HUES48 (cell line): ENCODE measurements at regions not wholly inside any gene's neighbourhood (a gene's known extent, or its start where the extent isn't known, plus 50 kb on each side); places are given as distances from the start of the nearest gene placed in this dataset.
"Not testable (repeated sequence)": the region's sequence is repeated elsewhere in the genome, so short reads cannot be mapped to it uniquely, and the experiment has no call there.

Experiments
- H3K27ac ChIP-seq: one replicate; pipeline ENCODE4 v1.7.0; 2013; ENCODE audit warnings: low read depth, low read length, inconsistent platforms
- H3K27me3 ChIP-seq: 2 replicates; pipeline ENCODE4 v1.6.1; 2013; ENCODE audit warnings: mild to moderate bottlenecking, low read length; ENCODE audit not compliant: control insufficient read depth, insufficient read depth
- H3K36me3 ChIP-seq: 2 replicates; pipeline ENCODE4 v1.6.1; 2013; ENCODE audit warnings: low read length; ENCODE audit not compliant: control insufficient read depth, insufficient read depth
- H3K4me1 ChIP-seq: 2 replicates; pipeline ENCODE4 v1.6.1; 2013; ENCODE audit warnings: mild to moderate bottlenecking, low read length; ENCODE audit not compliant: control insufficient read depth, insufficient read depth
- H3K4me3 ChIP-seq: 2 replicates; pipeline ENCODE4 v1.5.1; 2013; ENCODE audit warnings: mild to moderate bottlenecking, low read depth, low read length
- H3K9ac ChIP-seq: 2 replicates; pipeline ENCODE4 v1.6.1; 2013; ENCODE audit warnings: mild to moderate bottlenecking, low read depth, low read length, moderate library complexity
- H3K9me3 ChIP-seq: 2 replicates; pipeline ENCODE4 v1.6.1; 2013; ENCODE audit warnings: low read length; ENCODE audit not compliant: control insufficient read depth, insufficient read depth

DNA sequence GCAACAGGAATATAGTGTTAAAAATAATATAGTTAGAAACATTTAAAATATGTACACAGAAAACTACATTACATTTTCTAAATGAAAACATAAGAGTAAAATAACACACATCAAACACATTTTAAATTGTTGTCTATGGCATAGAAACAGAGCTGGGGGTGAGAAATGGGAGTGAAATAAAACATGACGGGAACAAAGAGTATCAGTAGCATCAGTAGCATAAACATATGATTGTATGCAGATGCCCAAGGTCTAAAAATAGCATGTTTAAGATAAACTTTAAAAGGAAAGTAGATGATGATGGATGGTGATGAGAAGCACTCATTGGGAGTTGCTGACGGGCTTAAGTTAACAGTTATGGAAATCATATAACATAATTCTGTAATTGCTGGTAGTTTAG, 1221.7 kb upstream of the SPRY2 start:
- H3K27ac ChIP-seq, result no peak overlapping the region
- H3K27me3 ChIP-seq, result no peaks in the 10 kb centered on the region
- H3K9me3 ChIP-seq, result no peaks in the 10 kb centered on the region
- no peak overlapping the region for H3K9ac ChIP-seq
- H3K4me3 ChIP-seq, result no peak overlapping the region
- no peaks in the 10 kb centered on the region for H3K4me1 ChIP-seq
- H3K36me3 ChIP-seq, result no peaks in the 10 kb centered on the region

GRCh38 chr13:81551036-81551435, 1210.1 kb upstream of the SPRY2 start:
- no peaks in the 10 kb centered on the region for H3K4me1 ChIP-seq
- H3K36me3 ChIP-seq, result no peaks in the 10 kb centered on the region
- H3K9me3 ChIP-seq, result peaks cover 19% of the 10 kb centered on the region
- H3K9ac ChIP-seq, result no peak overlapping the region
- no peak overlapping the region for H3K27ac ChIP-seq
- no peak overlapping the region for H3K4me3 ChIP-seq
- H3K27me3 ChIP-seq, result no peaks in the 10 kb centered on the region

- not testable (repeated sequence) for H3K9ac ChIP-seq, H3K27ac ChIP-seq, H3K27me3 ChIP-seq, H3K36me3 ChIP-seq, H3K4me1 ChIP-seq, H3K4me3 ChIP-seq
- peaks cover 29% of the 10 kb centered on the region for H3K9me3 ChIP-seq
Observed at GRCh38 chr13:81546294-81546693, 1205.4 kb upstream of the SPRY2 start.

GRCh38 chr13:81540777-81541176, 1199.9 kb upstream of the SPRY2 start:
- Histone ChIP-seq H3K9me3 (peaks cover 8% of the 10 kb centered on the region; the same call in 1 of the 2 replicates), H3K27ac (no peak overlapping the region), H3K4me3 (no peak overlapping the region), H3K27me3 (no peaks in the 10 kb centered on the region), H3K4me1 (peaks cover 13% of the 10 kb centered on the region), H3K9ac (no peak overlapping the region), H3K36me3 (no peaks in the 10 kb centered on the region)

GRCh38 chr13:81539643-81540150, 1198.8 kb upstream of the SPRY2 start:
- H3K27ac ChIP-seq, result no peak overlapping the region
- H3K9ac ChIP-seq, result no peak overlapping the region
- no peaks in the 10 kb centered on the region for H3K27me3 ChIP-seq
- no peaks in the 10 kb centered on the region for H3K36me3 ChIP-seq
- H3K9me3 ChIP-seq, result 0 out of 2 replicates have a peak, but pooled peaks cover under 1% of the 10 kb centered on the region
- H3K4me3 ChIP-seq, result no peak overlapping the region
- peaks cover 13% of the 10 kb centered on the region for H3K4me1 ChIP-seq

- H3K4me3 ChIP-seq, result no peak overlapping the region
- no peak overlapping the region for H3K9ac ChIP-seq
- H3K4me1 ChIP-seq, result no peaks in the 10 kb centered on the region
- no peaks in the 10 kb centered on the region for H3K9me3 ChIP-seq
- no peaks in the 10 kb centered on the region for H3K36me3 ChIP-seq
- no peak overlapping the region for H3K27ac ChIP-seq
- H3K27me3 ChIP-seq, result no peaks in the 10 kb centered on the region
Observed at GRCh38 chr13:81498969-81499368, 1158.0 kb upstream of the SPRY2 start.

DNA sequence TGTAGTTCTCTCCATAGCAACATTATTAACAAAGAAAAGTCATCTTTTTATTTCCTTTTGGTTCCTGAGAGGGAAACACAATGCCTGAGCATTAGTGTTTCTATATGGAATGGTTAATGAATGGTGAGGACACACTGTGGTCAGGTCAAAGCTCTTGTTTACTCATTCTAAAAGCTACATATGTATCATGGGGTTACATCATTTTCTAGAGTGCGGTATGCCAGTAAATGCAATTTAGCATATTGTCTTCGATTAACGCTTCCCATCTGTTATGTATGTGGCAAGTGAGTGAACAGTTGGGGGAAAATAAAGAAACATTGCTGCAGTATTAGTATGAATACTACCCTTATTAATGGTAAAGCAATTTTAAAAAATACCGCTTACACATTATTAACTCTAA, 1152.2 kb upstream of the SPRY2 start:
- Histone ChIP-seq H3K9ac (no peak overlapping the region), H3K4me1 (no peaks in the 10 kb centered on the region), H3K9me3 (no peaks in the 10 kb centered on the region), H3K36me3 (no peaks in the 10 kb centered on the region), H3K27ac (no peak overlapping the region), H3K27me3 (no peaks in the 10 kb centered on the region), H3K4me3 (no peak overlapping the region)

DNA sequence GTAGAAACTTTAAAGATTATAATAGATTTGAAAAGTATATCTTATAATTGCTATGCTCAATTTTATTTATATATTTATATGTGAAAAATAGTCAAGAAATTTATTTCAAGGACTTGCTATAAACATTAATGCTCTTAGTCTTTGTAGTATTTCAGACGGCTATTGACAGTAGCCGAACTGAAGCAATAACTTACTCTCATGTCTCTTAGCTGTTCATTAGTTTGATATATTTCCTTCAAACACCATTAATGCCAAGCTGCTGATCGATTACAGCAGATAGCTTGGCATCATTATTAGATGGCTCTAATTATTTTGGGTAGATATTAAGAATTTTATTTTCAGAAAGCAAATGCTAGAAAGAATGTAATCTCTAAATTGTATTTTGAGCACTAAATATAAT, 1151.5 kb upstream of the SPRY2 start:
- H3K9ac ChIP-seq, result no peak overlapping the region
- H3K4me3 ChIP-seq, result no peak overlapping the region

DNA sequence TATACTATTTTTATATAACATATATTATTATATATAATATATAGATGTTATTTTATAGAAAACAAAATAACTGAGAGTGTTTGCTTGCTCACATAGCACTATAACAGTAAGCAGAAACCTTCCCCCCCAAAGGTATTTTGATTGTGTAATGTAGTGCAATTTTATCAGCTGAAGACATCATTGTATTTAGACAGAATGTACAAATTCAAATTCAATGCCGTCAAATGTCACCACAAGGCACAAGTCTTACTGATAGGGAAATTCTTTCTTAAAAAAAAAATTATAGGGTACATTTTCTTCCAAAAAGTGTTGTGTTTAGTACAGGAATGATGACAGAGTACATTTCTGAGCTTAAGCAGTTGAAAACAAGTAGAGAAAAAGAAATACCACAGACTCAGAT, 1147.1 kb upstream of the SPRY2 start:
- Histone ChIP-seq H3K9me3 (no peaks in the 10 kb centered on the region), H3K4me1 (no peaks in the 10 kb centered on the region), H3K27ac (no peak overlapping the region), H3K4me3 (no peak overlapping the region), H3K9ac (no peak overlapping the region), H3K27me3 (no peaks in the 10 kb centered on the region), H3K36me3 (no peaks in the 10 kb centered on the region)

More for the DNA sequence above, 1151.5 kb upstream of the SPRY2 start:
- Histone ChIP-seq H3K36me3 (no peaks in the 10 kb centered on the region), H3K27me3 (no peaks in the 10 kb centered on the region), H3K9me3 (no peaks in the 10 kb centered on the region), H3K4me1 (no peaks in the 10 kb centered on the region), H3K27ac (no peak overlapping the region)

GRCh38 chr13:81487151-81487550, 1146.2 kb upstream of the SPRY2 start:
- no peaks in the 10 kb centered on the region for H3K36me3 ChIP-seq
- H3K9me3 ChIP-seq, result no peaks in the 10 kb centered on the region
- H3K4me3 ChIP-seq, result no peak overlapping the region
- H3K4me1 ChIP-seq, result no peaks in the 10 kb centered on the region
- no peaks in the 10 kb centered on the region for H3K27me3 ChIP-seq
- H3K27ac ChIP-seq, result no peak overlapping the region
- no peak overlapping the region for H3K9ac ChIP-seq

GRCh38 chr13:81480634-81481033, 1139.7 kb upstream of the SPRY2 start:
- no peaks in the 10 kb centered on the region for H3K36me3 ChIP-seq
- no peaks in the 10 kb centered on the region for H3K4me1 ChIP-seq
- H3K4me3 ChIP-seq, result no peak overlapping the region
- H3K9ac ChIP-seq, result no peak overlapping the region
- H3K27ac ChIP-seq, result no peak overlapping the region
- H3K9me3 ChIP-seq, result no peaks in the 10 kb centered on the region
- H3K27me3 ChIP-seq, result no peaks in the 10 kb centered on the region
